EL (cell line): ENCODE measurements at regions not wholly inside any gene's neighbourhood (a gene's known extent, or its start where the extent isn't known, plus 50 kb on each side); places are given as distances from the start of the nearest gene placed in this dataset.

Source experiments
- DNase-seq: peaks from one replicate; pipeline ENCODE4 v3.0.0-alpha.2; 2016

DNA sequence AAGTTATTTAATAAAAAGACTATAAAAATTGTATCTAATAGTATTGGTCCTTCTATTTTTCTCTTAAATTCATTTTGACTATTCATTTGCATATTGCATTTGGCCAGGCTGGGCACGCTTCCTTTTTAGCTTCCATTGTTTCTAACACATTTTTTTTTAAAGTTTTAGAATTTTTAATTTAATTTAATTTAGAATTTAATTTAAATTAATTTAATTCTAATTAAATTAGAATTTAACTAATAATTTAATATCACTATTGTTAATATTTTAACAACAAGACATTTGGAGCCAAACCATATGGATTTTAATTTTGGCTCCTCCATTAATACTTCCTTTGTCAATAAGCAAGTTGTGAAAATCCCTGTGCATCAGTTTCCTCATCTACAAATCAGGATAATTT lies 856.9 kb upstream of the SEL1L start:
- no peak for DNase-seq

DNA sequence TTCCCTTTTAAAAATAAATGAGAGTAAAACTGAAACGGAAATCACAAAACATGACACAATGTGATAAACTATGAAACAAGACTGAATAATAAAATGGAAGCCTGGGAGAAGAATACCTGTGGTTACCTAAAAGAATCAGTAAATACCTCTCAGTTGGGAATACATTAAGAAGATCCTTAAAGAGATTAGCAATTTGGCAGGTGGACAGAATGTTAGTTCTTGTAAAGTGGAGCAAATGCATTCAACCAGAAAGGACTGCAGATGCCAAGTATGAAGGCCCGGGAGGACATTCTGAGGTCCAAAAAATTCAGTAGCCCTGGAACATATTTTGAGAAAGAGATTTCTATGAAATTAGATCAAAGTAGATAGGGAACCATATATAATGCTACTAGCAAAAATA lies 861.3 kb upstream of the SEL1L start:
- no peak for DNase-seq

DNA sequence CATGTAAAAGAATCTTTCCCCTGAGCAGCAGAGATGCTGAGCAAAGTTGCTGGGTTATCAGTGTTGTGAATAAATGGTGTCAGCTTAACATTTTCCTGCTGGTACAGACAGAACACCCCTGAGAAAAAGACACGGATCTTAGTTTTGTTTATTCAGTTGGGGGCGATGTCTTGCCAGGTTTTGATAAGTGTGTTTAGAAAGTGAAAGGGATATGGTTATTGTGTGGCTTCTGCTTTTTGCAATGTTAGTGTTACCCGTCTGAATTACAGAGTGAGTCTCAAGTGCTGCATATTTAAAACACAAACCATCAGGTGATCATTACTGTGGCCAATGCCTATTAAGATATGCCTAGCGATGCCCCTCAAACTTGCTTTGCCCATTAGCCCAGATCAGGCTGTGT lies 864.6 kb upstream of the SEL1L start:
- DNase-seq = no peak

DNA sequence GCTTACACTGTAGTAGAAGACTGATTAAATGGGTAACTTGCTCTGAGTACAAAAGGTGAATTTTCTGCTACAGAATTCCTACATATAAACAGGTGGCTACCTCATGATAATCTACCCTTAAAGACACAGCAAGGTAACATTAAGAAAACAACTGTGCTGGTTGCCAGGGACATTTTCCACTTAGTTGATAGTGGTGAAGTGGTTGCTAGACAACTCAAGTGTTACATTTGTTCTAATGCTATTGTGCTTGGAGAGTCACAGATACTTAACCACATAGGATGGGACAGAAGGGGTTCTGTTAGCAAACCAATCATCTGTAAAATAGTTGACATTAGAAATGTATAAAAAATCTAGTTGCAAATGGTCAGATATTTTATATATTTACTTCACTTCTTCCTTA lies 870.3 kb upstream of the SEL1L start:
- DNase-seq = no peak

DNA sequence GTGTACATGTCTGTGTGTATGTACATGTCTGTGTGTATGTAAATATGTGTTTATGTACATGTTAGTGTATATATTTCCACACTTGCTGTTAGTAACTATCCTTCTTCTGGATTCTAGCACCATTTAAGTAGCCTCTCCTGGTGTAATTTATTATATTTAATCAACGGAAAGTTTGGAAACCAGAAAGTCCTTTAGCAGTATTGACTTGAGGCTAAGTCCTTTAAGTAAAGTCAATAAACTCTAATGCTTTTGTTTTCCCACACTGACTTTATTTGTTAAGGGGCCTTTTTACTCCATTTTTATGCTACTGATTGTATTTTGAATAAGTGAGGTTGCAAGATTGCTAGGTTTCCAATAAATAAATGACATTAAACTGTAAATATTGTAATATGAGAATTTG lies 876.4 kb upstream of the SEL1L start:
- no peak for DNase-seq

DNA sequence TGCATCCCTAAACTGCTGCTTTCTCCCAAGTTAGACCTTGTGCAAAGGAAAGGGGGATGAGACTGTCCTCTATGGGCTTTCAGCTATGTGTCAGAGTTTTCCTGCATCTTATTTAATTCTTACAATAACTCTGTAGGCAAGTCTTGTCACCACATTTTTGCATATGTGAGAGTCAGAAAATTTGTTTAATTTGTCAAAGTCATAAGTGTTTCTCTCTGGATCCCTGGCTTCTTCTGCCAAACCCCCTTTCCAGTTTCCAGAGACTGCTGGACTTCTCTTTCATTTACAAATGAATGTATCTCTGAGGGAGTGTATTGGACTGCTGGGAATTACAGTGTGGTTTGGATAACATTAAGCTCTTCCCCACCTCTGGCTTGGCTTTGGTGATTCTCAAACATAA lies 877.6 kb upstream of the SEL1L start:
- no peak for DNase-seq

DNA sequence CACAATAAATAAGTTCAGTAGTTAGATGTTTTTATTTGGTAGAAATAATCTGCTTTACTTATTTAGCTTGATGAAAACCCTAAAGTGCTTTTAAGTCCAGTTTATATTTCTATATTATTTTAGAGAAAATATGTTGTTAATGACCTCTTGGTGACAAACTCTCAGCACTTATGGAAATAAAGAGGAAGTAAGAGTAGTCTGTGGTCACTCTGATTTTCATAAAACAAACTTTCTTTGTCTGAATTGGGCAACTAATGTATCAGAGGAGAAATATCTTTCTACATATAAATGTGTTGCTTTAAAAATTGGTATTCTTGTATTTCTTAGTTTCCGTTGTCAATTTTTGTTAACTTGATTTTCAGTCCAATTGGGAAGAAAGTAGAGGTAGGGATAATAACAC lies 878.9 kb upstream of the SEL1L start:
- no peak for DNase-seq

DNA sequence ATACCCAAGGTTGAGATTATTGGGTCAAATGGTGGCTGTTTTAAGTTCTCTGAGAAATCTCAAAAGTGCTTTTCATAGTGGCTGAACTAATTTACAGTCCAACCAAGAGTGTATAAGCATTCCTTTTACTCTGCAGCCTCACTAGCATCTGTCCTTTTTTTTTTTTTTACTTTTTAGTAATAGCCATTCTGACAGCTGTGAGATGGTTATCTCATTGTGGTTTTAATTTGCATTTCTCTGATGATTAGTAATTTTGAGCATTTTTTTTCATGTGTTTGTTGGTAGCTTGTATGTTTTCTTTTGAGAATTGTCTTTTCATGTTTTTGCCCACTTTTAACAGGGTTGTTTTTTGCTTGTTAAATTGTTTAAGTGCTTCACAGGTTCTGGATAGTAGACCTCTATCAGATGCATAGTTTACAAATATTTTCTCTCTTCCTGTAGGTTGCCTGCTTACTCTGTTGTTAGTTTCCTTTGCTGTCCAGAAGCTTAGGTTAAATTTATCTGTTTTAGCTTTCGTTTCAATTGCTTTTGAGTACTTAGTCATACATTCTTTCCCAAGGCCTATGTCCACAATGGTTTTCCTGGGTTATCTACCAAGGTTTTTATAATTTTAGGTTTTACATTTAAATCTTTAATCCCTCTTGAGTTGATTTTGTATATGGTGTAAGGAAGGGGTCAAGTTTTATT lies 881.3 kb upstream of the SEL1L start:
- no peak for DNase-seq

DNA sequence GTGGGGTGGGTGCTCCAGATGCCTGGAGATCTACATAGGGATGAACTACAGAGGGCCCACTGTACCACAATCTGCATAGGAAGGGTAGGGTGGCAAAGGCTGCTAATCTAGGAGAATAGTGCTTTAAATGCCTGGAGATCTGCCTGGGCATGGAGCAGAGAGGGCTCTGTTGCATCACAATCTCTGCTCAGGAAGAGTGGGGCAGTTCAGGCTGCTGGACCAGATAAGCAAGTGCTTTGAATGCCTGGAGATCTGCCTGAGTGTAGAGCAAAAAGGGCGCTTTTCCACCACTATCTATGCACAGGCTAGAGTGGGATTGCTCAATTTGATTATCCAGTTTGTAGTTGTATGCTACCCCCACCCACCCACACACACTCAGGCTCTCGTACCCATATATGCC lies 886.3 kb upstream of the SEL1L start:
- DNase-seq = no peak

DNA sequence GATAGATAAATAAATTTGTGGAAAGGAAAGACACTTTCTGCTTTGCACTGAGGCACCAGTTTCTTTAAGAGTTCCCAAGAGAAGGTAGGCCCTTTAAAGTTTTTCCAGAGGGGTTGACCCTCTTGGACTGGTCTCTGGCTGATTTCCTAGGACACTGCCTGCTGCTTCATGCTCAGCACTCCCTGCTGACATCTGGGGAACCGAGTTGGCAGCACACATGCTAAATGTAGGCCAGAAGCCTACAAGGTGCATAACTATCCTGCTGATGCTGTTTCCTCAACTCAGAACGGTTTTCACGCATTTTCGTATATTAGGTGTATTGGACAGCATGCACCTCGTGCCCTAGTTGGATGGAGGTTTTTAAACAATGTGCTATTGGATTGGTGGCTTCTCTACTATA lies 887.2 kb upstream of the SEL1L start:
- DNase-seq = no peak

DNA sequence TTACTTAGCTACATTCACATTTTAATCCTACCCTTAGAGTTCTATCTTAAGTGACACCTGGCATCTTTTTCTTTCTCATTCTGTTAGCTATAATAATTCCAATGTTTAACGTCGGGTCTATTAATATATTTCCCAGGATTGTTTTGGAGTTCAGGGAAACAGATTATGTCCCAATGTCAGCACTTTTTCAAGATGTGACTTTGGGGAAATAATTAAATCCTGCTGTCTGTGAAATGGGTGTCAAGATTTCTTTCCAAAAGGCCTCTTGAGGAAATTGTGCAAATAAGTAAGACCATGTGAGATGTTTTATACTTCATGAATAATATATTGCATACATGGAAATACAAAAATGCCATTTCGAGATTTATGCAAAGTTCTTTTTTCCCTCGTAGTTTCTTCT lies 887.6 kb upstream of the SEL1L start:
- DNase-seq = no peak

DNA sequence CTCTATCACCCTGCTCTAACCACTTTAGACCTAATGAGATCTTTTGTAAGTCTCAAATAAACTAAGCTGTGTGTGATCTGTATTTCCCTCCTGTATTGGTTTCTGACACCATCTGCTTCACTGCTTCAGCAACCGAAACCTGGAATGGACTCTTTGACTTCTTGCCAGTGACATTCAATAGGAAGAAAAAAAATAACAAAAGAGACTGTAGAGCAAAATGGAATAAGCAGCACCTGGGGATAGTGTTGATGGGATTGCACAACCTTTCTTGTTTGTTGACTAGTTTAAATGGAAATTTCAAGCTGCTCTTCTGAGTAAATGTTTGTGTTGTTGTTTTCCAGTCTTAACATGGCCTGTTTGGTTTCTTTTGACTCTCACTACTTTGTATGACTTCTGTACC lies 888.6 kb upstream of the SEL1L start:
- no peak for DNase-seq

DNA sequence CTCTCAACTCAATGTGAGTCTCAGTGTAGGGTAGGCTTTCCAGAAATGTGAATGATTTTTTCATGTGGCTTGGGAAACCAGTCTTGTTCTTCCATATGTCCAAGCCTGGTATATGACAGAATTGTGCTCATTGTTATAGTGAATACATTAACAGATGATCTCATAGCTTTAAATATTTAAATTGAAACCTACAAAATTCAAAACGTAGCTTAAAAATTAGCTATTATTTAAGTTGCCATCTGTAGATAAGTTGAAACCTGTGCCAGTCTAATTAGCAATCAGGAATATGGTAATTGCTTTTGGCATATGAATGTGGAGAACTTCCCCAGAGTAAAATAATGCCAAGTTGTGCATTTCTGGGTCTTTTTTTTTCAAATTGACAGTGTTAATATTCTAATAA lies 891.6 kb upstream of the SEL1L start:
- DNase-seq = no peak

DNA sequence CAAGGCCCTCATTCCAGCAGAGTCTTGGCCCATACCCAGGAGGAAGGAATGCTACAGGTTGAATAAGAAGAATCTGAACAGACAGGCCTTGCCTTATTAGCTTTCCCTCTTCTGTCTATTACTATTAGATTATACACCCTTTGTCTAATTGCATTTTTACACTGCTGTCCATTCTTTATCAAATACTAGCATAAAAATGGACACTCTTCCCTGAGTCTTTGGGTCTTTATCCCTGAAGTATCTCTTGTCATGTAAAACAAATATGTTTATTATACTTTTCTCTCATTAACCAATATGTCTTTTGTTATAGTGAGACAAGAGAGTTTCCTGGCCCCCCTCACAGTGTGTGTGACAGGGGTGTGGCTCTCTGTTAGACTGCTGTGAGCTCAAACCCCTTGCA lies 897.4 kb upstream of the SEL1L start:
- no peak for DNase-seq

DNA sequence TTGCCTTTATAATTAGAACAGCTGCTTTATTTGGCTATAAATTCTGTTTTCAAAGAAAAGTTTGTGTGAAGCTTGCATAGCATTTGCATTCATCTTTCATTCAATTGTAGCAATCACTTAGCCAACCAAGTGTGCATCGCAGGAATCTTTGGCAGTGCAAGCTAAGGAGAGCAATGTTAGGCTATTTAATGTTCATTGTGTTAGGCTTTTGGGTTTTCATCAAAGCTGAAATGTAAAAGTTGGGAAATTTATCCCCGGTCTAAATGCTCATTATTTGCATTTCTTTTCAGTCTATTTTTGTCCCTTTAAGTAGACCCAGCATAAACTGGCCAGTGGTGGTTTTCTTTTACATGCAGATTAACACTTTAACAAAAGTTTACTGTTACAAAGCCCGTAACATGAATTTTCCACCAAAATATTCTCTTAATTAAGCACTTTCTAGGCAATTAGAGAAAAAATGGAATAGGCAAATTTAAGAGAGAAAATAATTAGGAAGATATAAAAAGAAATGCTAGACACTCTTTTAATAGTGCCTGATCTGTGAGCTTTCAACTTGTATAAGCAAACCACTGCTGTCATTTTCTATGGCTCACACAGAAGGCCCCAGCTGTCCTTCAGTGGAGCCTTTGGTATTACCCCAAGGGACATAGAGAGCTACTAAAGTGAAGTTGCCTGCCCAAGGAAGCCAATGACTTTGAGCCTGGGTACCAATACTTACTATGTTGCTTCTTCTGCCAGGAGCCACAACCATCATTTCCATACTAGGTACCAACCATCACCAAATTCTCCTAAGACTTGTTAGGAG lies 898.9 kb upstream of the SEL1L start:
- DNase-seq = no peak

DNA sequence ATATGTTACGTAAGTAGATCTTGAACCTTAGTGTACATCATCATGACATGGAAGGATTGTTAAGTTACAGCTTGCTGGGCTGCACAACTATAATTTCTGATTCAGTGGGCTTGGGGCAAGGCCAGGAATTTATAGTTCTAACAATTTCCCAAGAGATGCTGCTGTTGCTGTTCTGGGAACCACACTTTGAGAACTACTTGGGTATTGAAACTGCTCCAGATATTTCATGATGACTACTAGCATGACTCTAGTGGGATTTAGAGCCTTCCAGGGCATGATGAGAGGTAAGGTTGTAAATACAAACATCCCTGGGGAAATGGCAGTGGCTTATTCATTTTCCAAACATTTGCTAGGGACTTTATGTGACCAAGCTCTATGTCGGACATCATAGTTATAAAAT lies 904.8 kb upstream of the SEL1L start:
- no peak for DNase-seq

DNA sequence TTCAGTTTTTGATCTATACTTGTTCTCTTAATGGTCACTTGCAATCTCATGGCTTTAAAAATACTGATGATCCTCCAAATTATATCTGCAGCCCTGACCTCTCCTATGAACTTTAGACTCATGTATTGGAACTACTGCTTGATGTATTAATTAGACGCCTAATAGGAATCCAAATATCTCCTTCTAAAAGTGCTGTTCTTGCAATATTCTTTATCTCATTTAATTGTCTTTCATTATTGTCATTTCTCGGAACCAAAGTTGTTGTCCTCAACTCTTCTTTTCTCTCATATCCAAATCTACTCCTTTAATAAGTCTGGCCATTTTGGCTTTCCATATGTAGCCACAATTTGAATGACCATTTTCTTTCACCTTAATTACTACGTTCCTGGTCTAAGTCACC lies 907.6 kb upstream of the SEL1L start:
- no peak for DNase-seq

DNA sequence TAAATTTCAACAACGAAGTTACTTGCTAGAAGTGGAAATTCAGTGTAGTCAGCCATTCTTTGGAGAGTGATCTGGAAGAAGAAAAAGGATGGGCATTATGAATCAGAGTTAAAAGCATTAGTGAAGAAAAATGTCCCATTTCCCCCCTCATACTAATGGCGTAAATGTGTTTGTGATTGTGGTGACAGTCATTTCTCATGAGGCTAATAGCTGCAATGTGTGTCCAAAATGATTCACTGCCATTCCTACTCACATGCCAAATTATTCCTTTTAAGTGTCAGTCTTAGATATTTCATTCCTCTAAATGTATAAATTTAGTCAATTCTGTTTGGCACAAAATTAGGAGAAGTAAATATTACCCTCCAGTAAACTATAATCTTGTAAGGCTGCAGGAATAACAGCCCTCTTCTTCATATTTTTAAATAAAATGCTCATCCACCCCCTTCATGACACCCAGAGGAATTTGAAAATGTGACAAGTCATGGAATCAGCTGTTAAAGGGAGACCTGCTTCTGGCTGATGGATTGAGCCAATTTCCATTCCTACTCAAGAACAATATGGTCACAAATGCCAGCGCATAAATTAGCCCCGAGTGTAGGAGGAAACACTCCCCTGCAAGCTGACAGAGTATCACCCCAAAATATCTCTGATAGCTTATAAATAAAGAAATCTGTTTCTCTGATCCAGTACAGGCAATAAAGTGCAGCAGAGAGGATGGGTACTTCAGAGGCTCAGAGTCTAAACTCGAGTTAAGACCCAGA lies 912.3 kb upstream of the SEL1L start:
- DNase-seq = no peak

DNA sequence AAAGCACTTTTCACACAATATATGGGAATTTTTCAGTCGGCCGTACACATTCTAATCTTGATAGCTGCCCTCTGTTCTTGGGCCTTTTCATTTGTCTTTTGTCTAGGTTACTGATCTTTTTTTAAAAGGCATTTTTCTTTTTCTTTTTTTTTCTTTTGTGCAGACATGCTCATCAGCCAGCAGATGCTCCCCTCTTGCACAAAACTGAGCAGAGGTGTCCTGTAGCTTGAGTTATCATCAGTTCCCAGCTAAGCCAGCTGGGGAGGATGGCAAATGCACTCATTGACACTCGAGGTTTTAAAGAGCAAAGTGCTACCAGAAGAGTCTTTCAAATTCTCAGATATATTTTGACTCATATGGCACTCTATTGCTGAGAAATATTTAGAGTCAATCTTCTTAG lies 913.9 kb upstream of the SEL1L start:
- DNase-seq = no peak

DNA sequence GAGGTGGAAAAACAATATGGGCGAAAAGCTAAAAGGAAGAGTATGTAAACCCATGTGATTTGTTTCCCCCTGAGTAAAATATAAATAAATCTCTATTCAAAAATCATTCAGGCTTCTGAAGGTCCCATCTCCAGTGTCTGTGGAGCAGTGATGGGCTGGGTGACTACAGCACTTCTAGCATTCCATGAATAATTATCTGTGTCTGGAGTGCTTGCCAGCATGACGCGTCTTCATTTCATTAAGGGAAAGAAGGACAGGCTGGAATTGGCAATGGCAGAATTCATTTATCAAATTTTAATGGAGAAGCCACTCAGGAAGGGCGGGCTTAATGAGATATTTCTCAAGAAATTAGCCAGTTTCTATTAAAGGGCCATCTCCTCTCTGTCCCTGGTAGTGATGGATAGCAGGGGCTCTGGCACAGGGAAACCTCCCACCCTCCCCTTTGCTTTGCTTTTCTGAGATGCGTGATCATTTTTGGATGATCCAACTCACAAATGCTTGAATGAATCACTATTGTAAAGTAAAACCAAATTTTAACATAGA lies 916.3 kb upstream of the SEL1L start:
- no peak for DNase-seq

DNA sequence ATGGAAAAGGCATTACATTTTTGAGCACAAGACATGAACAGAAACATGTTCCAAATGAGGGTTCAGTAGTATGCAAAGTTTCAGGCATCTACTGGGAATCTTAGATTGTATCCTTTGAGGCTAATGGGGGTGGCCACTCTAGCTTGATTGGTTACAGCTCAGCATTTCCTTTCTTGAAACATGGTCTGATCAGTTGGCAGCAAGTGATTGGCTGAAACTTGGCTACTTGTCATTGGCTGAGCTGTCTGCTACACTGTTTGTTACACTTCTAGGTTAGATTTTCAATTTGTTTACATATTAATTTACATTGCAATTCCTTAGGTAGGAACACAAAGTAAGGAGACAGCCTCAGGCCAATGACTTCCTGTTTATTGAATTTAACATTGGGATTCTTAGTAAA lies 918.0 kb upstream of the SEL1L start:
- no peak for DNase-seq

DNA sequence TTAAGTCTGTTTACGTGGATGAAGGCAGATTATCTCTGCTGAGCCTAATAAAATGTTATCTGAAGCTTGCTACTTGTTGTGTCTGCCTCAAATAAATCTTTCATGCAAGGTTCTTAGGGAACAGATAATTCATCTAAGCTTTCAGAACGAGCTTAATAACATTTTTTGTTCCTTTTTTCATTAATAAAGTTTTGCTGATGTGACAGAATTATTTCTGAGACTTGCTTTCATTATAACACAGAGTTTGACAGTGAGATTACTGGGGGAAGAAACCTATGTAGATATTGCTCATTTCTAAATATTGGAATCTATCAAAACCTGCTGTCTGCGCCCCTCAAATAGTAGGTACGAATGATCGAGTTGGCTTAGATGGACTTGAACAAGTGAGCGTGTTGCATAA lies 948.7 kb upstream of the SEL1L start:
- no peak for DNase-seq

DNA sequence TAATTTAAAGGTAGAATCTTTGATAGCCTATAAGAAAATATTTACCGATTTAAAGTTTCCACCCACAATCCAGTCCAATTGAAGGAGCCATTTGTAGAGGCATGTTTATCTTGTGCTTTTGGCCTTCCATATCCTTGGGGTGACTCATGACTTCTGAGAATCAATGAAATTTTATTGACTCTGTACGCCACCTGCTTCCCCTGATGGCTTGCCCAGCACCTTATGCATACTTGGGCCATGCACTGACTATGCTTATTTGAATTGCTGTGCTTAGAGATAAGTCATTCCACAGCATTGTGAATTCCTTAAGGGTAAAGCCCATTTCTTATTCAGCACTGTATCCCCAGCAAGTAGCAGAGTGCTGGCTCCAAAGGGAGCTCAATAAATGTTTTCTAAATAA lies 954.8 kb upstream of the SEL1L start:
- no peak for DNase-seq

DNA sequence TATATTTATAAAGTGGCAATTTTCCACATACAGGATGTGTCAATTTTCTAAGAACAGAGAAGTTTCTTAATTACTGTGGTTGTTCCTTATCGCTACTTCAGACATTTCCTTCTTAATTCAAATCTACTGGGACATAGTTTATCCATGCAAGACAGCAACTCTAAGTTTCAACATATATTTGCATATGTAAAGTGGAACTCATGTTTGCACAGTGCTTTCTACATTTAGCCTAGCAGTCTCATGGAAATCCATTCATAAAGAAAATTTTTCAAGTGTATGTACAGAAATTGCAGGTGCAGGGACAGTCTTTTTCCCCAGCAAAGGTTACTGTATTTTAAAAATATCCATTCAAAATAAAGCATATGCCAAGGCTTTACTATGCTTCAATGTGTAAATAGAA lies 956.7 kb upstream of the SEL1L start:
- DNase-seq = no peak
